ENCODE measurements at regions not wholly inside any gene's neighbourhood (a gene's known extent, or its start where the extent isn't known, plus 50 kb on each side); places are given as distances from the start of the nearest gene placed in this dataset.

GRCh38 chr2:42987112-42987922, 194.9 kb upstream of the HAAO start:
- Histone ChIP-seq H3K27me3 (ENCODE audit: control insufficient read depth, insufficient read depth, low read length) (no peaks in the 10 kb centered on the region), H3K9me3 (ENCODE audit: control insufficient read depth, insufficient read depth, low read length) (no peaks in the 10 kb centered on the region), H3K27ac (ENCODE audit: low read depth, low read length) (no peak overlapping the region), H3K4me3 (ENCODE audit: low read depth, low read length) (no peak overlapping the region)
- TF ChIP-seq CTCF (IDR thresholded peaks at IDR 0.05; ENCODE audit: low read depth, low read length): no peak
- ChIA-PET POLR2A (interaction anchor here (0.7 to 1.3 kb wide), 4 partner anchors 11 to 234 kb away, joined by 3 to 5 read pairs (median 4); no protein-coding TSS in a partner anchor), CTCF (interaction anchor here (1.2 to 1.4 kb wide), 4 partner anchors 12 to 497 kb away, joined by 3 to 7 read pairs (median 4); no protein-coding TSS in a partner anchor)
- no peak for DNase-seq (ENCODE audit: low read depth, low spot score)

GRCh38 chr2:42984617-42985016, 192.2 kb upstream of the HAAO start:
- H3K27ac ChIP-seq (ENCODE audit: low read depth, low read length): no peak overlapping the region
- TF ChIP-seq CTCF (IDR thresholded peaks at IDR 0.05; ENCODE audit: low read depth, low read length): no peak
- H3K27me3 ChIP-seq (ENCODE audit: control insufficient read depth, insufficient read depth, low read length): no peaks in the 10 kb centered on the region
- ChIA-PET POLR2A (no interaction called here), CTCF (no interaction called here)
- H3K4me3 ChIP-seq (ENCODE audit: low read depth, low read length): no peak overlapping the region
- H3K9me3 ChIP-seq (ENCODE audit: control insufficient read depth, insufficient read depth, low read length): no peaks in the 10 kb centered on the region
- DNase-seq (ENCODE audit: low read depth, low spot score): no peak

- ChIA-PET POLR2A (no interaction called here), CTCF (no interaction called here)
- Histone ChIP-seq H3K27me3 (ENCODE audit: control insufficient read depth, insufficient read depth, low read length) (no peaks in the 10 kb centered on the region), H3K27ac (ENCODE audit: low read depth, low read length) (no peak overlapping the region), H3K9me3 (ENCODE audit: control insufficient read depth, insufficient read depth, low read length) (no peaks in the 10 kb centered on the region), H3K4me3 (ENCODE audit: low read depth, low read length) (no peak overlapping the region)
- no peak for DNase-seq (ENCODE audit: low read depth, low spot score)
- no peak for TF ChIP-seq CTCF (IDR thresholded peaks at IDR 0.05; ENCODE audit: low read depth, low read length)
Measured at GRCh38 chr2:42984081-42984480, 191.7 kb upstream of the HAAO start.

- no peak for TF ChIP-seq CTCF (IDR thresholded peaks at IDR 0.05; ENCODE audit: low read depth, low read length)
- ChIA-PET CTCF (interaction anchor here (1.4 kb wide), 1 partner anchor 504 kb away, joined by 4 read pairs; no protein-coding TSS in a partner anchor), POLR2A (no interaction called here)
- H3K9me3 ChIP-seq (ENCODE audit: control insufficient read depth, insufficient read depth, low read length): no peaks in the 10 kb centered on the region
- no peaks in the 10 kb centered on the region for H3K27me3 ChIP-seq (ENCODE audit: control insufficient read depth, insufficient read depth, low read length)
- no peak overlapping the region for H3K4me3 ChIP-seq (ENCODE audit: low read depth, low read length)
- H3K27ac ChIP-seq (ENCODE audit: low read depth, low read length): no peak overlapping the region
- DNase-seq (ENCODE audit: low read depth, low spot score): no peak
Measured at GRCh38 chr2:42980764-42981416, 188.5 kb upstream of the HAAO start.

Measured in AG04450 (cell line).